Neural cell (in vitro differentiated cells): ENCODE measurements at regions not wholly inside any gene's neighbourhood (a gene's known extent, or its start where the extent isn't known, plus 50 kb on each side); places are given as distances from the start of the nearest gene placed in this dataset.

Source experiments
- H2AFZ ChIP-seq: fragments of 200-600, 300-800 bp; sonication (generic), shearing (Covaris generic); 2 replicates; pipeline ENCODE4 v1.6.0; 2014; ENCODE audit warnings: low read depth, mild to moderate bottlenecking, antibody characterized with exemption, low read length, moderate library complexity
- H3F3A ChIP-seq: fragments of 200-600 bp; shearing (Covaris generic); 2 replicates; pipeline ENCODE4 v1.6.1; 2016; ENCODE audit warnings: mild to moderate bottlenecking, moderate library complexity, mixed read lengths, antibody characterized with exemption, low read length; ENCODE audit not compliant: insufficient read depth, poor library complexity, severe bottlenecking
- H3K27ac ChIP-seq: fragments of 200-600, 300-800 bp; sonication (generic), shearing (Covaris generic); 2 replicates; pipeline ENCODE4 v1.5.1; 2014; ENCODE audit warnings: mild to moderate bottlenecking, low read length, moderate library complexity
- H3K27me3 ChIP-seq: fragments of 300-800, 200-600 bp; sonication (generic), shearing (Covaris generic); 2 replicates; pipeline ENCODE4 v1.6.0; 2014; ENCODE audit warnings: mild to moderate bottlenecking, low read depth, low read length, moderate library complexity; ENCODE audit not compliant: insufficient read depth
- H3K36me3 ChIP-seq: fragments of 300-800, 200-600 bp; sonication (generic), shearing (Covaris generic); 2 replicates; pipeline ENCODE4 v1.5.1; 2014; ENCODE audit warnings: mild to moderate bottlenecking, antibody characterized with exemption, low read length, moderate library complexity; ENCODE audit not compliant: insufficient read depth
- H3K4me2 ChIP-seq: fragments of 300-800, 200-600 bp; sonication (generic), shearing (Covaris generic); 2 replicates; pipeline ENCODE4 v1.6.0; 2014; ENCODE audit warnings: mild to moderate bottlenecking, low read length
- H3K4me3 ChIP-seq: fragments of 300-800, 200-600 bp; sonication (generic), shearing (Covaris generic); 2 replicates; pipeline ENCODE4 v1.5.1; 2014; ENCODE audit warnings: mild to moderate bottlenecking, low read length, moderate library complexity
- H3K79me2 ChIP-seq: fragments of 200-600 bp; shearing (Covaris generic); replicated peaks from 2 replicates; pipeline ENCODE4 v1.6.0; 2014; ENCODE audit warnings: mild to moderate bottlenecking, low read length, moderate library complexity; ENCODE audit not compliant: insufficient read depth
- H3K9ac ChIP-seq: fragments of 300-800, 200-600 bp; sonication (generic), shearing (Covaris generic); 2 replicates; pipeline ENCODE4 v1.6.1; 2016; ENCODE audit warnings: mild to moderate bottlenecking, low read length, mixed read lengths
- H3K9me2 ChIP-seq: fragments of 200-600 bp; shearing (Covaris generic); 2 replicates; pipeline ENCODE4 v1.6.1; 2016; ENCODE audit warnings: mild to moderate bottlenecking, low read length, mixed read lengths; ENCODE audit not compliant: insufficient read depth
- H3K9me3 ChIP-seq: fragments of 200-600, 300-800 bp; sonication (generic), shearing (Covaris generic); 2 replicates; pipeline ENCODE4 v1.6.1; 2016; ENCODE audit warnings: mild to moderate bottlenecking, mixed run types, low read length, moderate library complexity, mixed read lengths
- H4K20me1 ChIP-seq: fragments of 200-600 bp; shearing (Covaris generic); 2 replicates; pipeline ENCODE4 v1.6.1; 2016; ENCODE audit warnings: mild to moderate bottlenecking, mixed run types; ENCODE audit not compliant: insufficient read depth
- CTCF ChIP-seq: fragments of 450-650 bp; IDR thresholded peaks from 2 replicates; pipeline ENCODE4 v1.5.1; 2014; ENCODE audit warnings: antibody characterized with exemption, mild to moderate bottlenecking, moderate library complexity; ENCODE audit not compliant: poor library complexity, severe bottlenecking
- EP300 ChIP-seq: fragments of 450-650 bp; conservative IDR thresholded peaks from 2 replicates; pipeline ENCODE4 v1.6.1; 2014; ENCODE audit warnings: antibody characterized with exemption, mild to moderate bottlenecking, moderate library complexity; ENCODE audit not compliant: poor library complexity, severe bottlenecking
- EZH2 ChIP-seq: fragments of 200-600, 300-800 bp; shearing (Covaris generic), sonication (generic); IDR thresholded peaks from 2 replicates; pipeline ENCODE4 v1.6.1; 2014; ENCODE audit warnings: antibody characterized with exemption, low read length, borderline replicate concordance, mild to moderate bottlenecking; ENCODE audit not compliant: insufficient read depth, poor library complexity, severe bottlenecking
- MXI1 ChIP-seq: fragments of 450-650 bp; conservative IDR thresholded peaks from 2 replicates; pipeline ENCODE4 v1.6.1; 2014; ENCODE audit warnings: antibody characterized with exemption, mild to moderate bottlenecking; ENCODE audit not compliant: poor library complexity, severe bottlenecking
- POLR2AphosphoS5 ChIP-seq: IDR thresholded peaks from 2 replicates; pipeline ENCODE4 v1.6.1; 2012
- RAD21 ChIP-seq: fragments of 450-650 bp; conservative IDR thresholded peaks from 2 replicates; pipeline ENCODE4 v1.6.1; 2014; ENCODE audit warnings: antibody characterized with exemption, mild to moderate bottlenecking, moderate library complexity
- REST ChIP-seq: IDR thresholded peaks from 2 replicates; pipeline ENCODE4 v1.6.1; 2012; ENCODE audit warnings: borderline replicate concordance
- SMC3 ChIP-seq: fragments of 450-650 bp; conservative IDR thresholded peaks from 2 replicates; pipeline ENCODE4 v1.6.1; 2014; ENCODE audit warnings: antibody characterized with exemption, mild to moderate bottlenecking, moderate library complexity; ENCODE audit not compliant: poor library complexity
- TAF1 ChIP-seq: IDR thresholded peaks from 2 replicates; pipeline ENCODE4 v1.6.1; 2012; ENCODE audit warnings: low read depth

GRCh38 chr1:194570476-194570875 lies 1384.1 kb upstream of the B3GALT2 start:
- Histone ChIP-seq H3K4me2 (no peak overlapping the region), H3K9ac (no peak overlapping the region), H3K36me3 (no peaks in the 10 kb centered on the region), H3F3A (no peaks in the 10 kb centered on the region), H2AFZ (no peak overlapping the region), H3K9me3 (no peaks in the 10 kb centered on the region), H3K27ac (no peak overlapping the region), H3K4me3 (no peak overlapping the region), H3K27me3 (no peaks in the 10 kb centered on the region), H3K79me2 (no peaks in the 10 kb centered on the region), H3K9me2 (no peaks in the 10 kb centered on the region), H4K20me1 (no peaks in the 10 kb centered on the region)
- TF ChIP-seq EZH2 (no peak), REST (no peak), POLR2AphosphoS5 (no peak), TAF1 (no peak), SMC3 (no peak), CTCF (no peak), EP300 (no peak), RAD21 (no peak), MXI1 (no peak)

GRCh38 chr1:194568610-194569009 lies 1382.2 kb upstream of the B3GALT2 start:
- no peak for TF ChIP-seq SMC3
- no peak for TF ChIP-seq MXI1
- no peak for TF ChIP-seq CTCF
- no peak for TF ChIP-seq POLR2AphosphoS5
- no peak for TF ChIP-seq REST
- TF ChIP-seq TAF1 = no peak
- TF ChIP-seq EP300 = no peak
- Histone ChIP-seq H3F3A (no peaks in the 10 kb centered on the region), H4K20me1 (no peaks in the 10 kb centered on the region), H3K9me2 (no peaks in the 10 kb centered on the region), H3K36me3 (no peaks in the 10 kb centered on the region), H3K27ac (no peak overlapping the region), H3K4me3 (no peak overlapping the region), H3K79me2 (no peaks in the 10 kb centered on the region), H3K4me2 (no peak overlapping the region), H3K9ac (no peak overlapping the region), H3K9me3 (no peaks in the 10 kb centered on the region), H2AFZ (no peak overlapping the region), H3K27me3 (no peaks in the 10 kb centered on the region)
